SHP77 (cell line): ENCODE measurements at regions not wholly inside any gene's neighbourhood (a gene's known extent, or its start where the extent isn't known, plus 50 kb on each side); places are given as distances from the start of the nearest gene placed in this dataset.
"Not testable (repeated sequence)": the region's sequence is repeated elsewhere in the genome, so short reads cannot be mapped to it uniquely, and the experiment has no call there.

Experiments
- DNase-seq, 2 experiments: peaks; one replicate each; lab custom pipeline; 2025; lab: John Stamatoyannopoulos, UW

DNA sequence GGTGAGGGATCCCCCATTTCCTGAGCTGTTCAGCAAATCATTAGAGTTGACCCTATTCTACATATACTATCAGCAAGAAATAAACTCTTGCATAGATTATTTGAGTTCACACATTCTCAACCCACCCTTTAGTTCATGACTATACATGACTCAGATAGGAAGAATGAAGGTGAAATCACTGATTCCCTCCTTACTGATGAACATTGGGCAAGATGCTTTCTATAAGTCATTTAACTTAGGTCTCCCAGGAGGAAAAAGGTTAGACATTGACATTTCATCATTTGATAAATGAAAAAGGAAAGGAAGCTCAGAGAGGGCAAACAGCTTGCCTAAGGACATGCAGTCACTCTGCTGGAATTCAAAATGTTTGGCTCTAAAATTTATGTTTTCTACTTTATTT lies 408.0 kb downstream of the TMEM182 start:
- no peak for DNase-seq

DNA sequence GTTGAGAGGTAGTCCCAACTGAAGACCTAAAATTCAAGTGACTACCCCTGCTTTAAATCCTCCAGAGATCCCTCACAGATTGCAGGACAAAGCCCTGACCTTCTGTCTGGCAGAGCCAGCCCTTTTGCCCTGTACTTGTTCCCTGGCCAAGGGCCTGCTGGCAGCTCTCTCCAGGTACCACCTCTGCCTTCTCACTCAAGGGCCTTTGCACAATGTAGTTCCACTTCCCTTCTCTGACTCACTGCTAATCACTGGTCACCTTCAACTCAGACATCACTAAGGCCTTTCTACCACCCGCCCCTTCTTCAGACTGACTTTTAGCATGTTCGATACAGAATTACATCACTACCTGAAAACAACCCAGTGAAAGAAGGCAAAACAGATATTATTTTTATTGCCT lies 411.0 kb downstream of the TMEM182 start:
- no peak for DNase-seq

GRCh38 chr2:103174711-103175110 lies 412.9 kb downstream of the TMEM182 start:
- no peak for DNase-seq

DNA sequence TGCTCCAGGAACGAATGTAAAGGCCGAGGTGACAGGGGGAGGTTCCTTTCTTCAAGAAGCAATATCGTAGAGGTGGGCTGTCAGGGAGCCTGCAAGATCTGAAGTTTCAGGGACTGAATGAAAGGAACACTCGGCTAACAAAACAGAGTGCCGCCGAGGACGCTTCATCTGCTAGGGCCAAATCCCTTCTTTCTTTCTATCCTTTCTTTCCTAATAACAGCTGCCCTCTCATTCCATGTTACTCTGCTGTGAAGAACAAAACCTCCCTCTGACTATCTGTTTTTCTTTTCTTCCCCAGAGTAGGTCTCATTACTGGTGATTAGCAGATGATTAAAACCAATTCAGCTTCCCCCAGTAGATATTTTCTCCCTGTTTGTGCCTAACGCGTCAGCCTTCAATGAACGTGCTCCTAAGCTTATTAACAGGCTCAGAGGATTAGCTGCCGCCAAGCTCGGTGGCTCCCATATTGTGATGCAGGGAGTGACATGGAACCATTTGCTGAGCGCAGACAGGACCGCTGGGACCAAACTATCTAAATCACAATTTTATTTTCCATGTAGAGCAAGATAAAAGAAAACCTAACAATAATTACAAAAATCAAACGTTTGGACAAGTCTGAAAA lies 414.6 kb downstream of the TMEM182 start:
- DNase-seq, result no peak

DNA sequence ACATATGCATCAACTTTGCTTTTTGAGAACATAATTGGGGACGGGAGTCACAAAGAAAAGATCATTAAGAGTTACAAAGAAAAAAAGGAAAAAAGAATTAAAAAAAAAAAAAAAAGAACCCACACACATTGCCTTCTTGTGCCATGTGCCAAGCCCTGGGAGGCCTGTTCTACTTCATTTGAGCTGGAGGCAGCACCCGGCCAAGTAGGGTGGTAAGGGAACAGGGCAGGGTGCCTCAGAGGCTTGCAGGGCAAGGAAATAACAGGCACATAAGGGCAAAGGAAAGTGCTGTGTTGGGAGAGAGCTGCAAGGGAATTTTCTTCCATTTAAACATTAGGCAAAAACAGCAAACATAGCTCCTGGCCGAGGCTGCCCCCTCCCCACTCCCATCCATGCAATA lies 418.0 kb downstream of the TMEM182 start:
- no peak for DNase-seq

- DNase-seq, result no peak
These were observed 421.2 kb downstream of the TMEM182 start for GRCh38 chr2:103183061-103183460.

DNA sequence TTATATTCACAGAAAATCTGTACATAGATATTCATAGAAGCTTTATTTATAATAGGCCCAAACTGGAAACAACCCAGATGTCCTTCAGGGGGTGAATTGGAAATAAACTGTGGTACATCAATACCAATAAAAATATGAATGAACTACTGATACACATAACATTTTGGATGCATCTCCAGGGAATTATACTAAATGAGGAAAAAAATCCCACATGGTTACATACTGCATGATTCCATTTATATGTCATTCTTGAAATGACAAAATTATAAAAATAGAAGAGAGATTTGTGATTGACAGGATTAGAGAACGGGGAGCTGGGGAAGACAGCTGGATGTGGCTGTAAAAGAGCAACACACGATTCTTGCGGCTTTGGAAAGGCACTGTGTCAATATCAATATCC lies 435.0 kb downstream of the TMEM182 start:
- no peak for DNase-seq

DNA sequence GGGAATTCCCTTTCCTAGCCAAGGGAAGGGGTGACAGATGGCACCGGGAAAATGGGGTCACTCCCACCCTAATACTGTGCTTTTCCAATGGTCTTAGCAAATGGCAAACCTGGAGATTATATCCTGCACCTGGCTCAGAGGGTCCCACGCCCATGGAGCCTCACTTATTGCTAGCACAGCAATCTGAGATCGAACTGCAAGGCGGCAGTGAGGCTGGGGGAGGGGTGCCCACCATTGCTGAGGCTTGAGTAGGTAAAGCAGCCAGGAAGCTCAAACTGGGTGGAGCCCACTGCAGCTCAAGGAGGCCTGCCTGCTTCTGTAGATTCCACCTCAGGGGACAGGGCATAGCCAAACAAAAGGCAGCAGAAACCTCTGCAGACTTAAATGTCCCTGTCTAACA lies 438.9 kb downstream of the TMEM182 start:
- not testable (repeated sequence) for DNase-seq

- no peak for DNase-seq
These were observed 447.1 kb downstream of the TMEM182 start for GRCh38 chr2:103208916-103209315.

- no peak for DNase-seq
These were observed 451.3 kb downstream of the TMEM182 start for GRCh38 chr2:103213028-103213542.

GRCh38 chr2:103218516-103218915 lies 456.7 kb downstream of the TMEM182 start:
- no peak for DNase-seq

DNA sequence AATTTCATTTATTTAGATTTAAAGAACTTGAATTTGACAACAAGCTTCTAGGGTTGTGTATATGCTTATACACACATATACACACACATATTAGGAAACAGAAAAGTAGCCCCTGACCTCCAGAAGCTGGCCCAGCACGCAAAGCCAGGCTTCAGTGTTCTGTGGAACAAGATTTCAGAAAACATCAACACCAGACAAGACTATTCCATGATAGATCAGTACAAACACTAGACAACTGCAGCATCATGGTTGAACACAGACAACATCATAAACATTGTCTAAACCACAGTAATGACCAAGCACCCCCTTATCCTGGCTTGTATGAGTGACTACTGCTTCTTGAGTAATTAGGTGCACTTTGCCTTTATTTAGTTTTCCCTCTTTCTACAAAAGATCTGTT lies 457.6 kb downstream of the TMEM182 start:
- no peak for DNase-seq

DNA sequence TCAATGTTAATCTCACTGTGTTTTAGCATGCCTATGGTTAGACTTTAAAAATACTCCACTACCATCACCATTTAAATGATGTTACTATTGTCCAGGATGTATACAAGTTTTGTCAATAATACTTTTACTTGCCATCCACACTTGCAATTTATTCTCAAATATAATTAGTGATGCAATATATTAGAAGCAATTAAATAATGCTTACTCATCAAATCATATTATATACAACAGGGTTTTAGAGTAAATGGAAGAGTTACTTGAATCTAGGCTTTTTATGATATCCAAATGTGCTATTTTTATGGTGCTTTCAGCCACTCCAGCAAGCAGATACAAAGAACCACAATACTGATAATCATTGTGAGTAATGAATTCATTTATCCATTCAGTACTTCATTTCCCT lies 461.1 kb downstream of the TMEM182 start:
- no peak for DNase-seq

DNA sequence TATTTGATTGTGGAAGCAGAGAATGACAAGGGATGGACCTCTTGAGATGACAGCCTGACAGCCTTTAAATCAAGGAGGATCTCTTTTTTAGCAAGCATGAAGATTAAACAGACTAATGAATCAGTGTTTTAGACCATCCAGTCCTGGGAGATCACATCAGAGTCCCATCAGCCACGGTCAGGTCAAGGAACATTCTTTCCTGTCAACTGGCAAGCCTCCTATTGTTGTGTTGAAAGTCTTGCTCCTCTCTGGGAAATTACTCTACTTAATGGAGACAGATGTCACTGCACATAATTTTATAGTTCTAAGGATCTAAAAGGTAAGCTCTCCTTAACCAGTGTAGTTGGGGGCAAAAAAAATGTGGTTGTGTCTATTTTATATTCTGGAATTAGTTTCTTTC lies 469.0 kb downstream of the TMEM182 start:
- no peak for DNase-seq

GRCh38 chr2:103232865-103233264 lies 471.0 kb downstream of the TMEM182 start:
- DNase-seq, result no peak

DNA sequence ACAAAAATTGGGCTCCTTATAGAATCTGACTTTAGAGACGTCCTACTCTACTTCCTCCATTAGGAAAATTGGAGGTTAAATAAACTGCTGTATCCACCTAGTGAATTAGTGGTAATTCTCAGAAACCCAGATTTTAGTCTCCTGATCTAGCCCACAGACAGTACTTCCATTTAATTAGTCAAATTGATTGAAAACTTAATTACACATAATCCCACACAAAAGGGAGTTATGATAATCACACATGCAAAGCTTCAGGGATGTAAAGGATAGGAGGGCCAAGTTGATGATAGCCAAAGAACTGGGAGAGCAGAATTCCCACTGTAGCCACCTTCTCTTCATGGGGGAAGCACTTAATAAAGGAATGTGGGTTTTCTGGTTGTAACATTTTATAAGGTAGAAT lies 471.9 kb downstream of the TMEM182 start:
- DNase-seq, result no peak

DNA sequence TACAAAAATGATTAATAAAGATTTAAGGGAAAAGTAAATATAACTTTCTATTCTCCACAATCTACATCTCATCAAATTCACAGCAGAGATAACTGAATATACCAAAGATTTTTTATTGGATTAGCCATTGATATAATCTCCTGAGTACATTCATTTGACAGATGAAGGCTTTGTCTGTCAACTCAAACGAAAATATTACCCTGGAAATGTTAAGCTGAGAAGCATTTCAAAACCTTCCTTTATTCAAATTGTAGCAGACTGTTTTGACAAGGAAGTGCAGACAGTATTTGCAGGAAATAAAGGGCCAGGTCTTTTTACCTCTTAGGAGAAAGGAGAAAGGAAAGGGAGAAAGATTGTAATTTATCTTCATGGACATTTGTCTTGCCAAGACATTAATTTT lies 473.5 kb downstream of the TMEM182 start:
- no peak for DNase-seq

DNA sequence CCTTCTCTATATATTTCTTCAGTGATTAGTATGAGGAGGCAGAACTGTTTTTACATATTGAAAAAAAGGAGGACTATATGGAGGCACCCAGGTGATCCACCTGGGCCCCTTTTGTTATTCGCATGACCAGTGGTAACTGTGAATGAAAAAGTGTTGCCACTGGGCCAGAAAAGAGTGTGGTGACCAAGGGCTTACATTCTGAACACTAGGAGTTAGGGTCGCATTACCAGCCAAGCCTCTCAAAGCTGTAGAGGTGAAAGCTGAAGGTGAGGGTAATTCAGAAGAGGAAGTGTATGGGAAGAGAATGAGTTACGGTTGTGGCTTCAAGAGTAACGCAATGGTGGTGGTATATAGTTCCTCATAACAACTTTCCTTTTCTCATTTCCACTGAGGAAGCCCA lies 487.6 kb downstream of the TMEM182 start:
- no peak for DNase-seq

- DNase-seq, result no peak
These were observed 490.9 kb downstream of the TMEM182 start for GRCh38 chr2:103252781-103253180.

GRCh38 chr2:103254611-103255010 lies 492.8 kb downstream of the TMEM182 start:
- DNase-seq, result no peak

DNA sequence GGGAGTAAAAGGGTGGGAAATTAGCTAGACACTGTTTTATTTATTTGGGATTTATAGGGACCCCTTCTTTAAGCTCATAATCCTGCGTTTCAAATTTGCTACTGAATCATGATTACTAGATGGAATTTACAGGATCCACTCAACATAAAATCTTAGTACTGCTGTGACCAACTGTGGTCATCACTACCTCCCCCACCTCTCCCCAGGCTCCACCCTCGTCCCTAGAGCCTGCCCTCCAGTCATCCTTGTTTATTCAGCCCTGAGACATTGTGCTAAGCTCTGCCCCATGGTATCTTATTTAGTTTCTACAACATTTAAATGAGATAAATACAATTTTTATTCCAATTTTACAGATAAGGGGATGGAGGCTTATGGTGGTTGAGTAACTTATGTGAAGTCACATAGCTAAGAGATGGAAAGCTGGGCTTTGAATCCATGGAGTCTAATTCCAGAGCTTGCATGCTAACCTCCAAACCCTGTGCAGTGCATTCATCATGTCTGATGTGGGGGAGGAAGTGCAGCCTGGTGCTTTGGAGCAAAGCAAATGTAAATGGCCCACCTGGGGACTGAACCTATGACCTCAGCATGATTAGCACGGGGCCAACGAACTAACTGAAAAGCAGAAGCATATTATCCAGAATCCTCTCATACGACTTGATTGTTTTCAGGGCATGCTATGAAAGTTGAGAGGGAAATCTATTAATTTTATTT lies 502.4 kb downstream of the TMEM182 start:
- no peak for DNase-seq

DNA sequence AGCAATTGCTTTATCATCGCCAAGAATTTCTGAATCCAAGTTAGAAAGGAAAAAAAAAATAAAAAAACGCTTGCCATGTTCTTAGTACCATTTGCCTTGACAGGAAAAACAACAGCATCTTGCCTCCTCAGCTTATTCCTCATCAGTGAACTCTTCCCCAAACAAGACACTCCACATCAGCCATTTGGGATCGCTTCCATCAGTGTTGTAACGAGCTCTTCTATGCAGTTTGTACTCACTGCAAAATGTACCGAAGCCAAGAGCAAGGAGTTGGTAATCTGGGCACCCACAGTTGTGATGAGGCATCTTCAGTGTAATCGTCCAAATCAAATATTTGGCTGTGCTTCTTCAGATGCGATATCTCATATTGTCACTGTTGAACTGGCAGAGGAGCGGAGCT lies 503.7 kb downstream of the TMEM182 start:
- DNase-seq, result no peak

GRCh38 chr2:103268841-103269498 lies 507.1 kb downstream of the TMEM182 start:
- DNase-seq, result no peak
